ENCODE measurements at regions not wholly inside any gene's neighbourhood (a gene's known extent, or its start where the extent isn't known, plus 50 kb on each side); places are given as distances from the start of the nearest gene placed in this dataset.

DNA sequence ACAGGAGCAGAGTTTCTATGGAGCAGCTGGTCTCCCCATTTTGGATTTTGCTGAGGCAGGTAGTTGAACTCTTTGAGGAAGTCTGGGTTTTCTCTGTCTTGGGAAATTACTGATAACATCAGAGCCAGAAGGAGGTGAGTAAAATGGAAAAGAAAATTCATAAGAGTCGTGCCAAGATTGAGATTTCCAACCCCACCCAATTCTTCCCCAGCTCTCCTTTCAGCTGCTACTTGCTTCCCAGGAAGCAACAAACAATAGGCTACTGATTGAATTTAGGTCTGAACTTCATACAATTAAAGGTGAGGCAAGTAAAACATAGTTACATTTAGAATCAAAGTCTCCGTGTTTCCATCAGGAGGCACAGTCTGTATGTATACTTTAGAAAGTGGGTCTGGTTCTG is 54.6 kb upstream of the EOLA2 start:
- no peak for DNase-seq (ENCODE audit: low spot score)

DNA sequence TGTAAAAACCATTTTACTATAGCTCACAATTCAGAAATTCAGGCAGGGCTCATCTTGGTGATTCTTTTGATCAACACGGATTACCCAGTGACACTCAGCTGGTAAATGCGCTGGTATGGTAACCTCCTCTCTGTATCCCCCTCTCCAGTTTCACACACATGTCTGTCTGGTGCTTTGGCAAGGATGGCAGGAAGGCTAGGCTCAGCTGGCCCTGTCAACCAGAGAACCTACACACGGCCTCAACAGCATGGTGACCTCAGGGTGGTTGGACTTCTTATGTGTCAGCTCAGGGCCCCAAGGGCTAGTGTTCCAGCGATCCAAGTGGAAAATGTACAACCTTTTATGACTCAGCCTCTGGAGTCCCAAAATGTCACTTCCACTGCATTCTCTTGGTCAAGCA is 55.7 kb upstream of the EOLA2 start:
- no peak for DNase-seq (ENCODE audit: low spot score)

DNA sequence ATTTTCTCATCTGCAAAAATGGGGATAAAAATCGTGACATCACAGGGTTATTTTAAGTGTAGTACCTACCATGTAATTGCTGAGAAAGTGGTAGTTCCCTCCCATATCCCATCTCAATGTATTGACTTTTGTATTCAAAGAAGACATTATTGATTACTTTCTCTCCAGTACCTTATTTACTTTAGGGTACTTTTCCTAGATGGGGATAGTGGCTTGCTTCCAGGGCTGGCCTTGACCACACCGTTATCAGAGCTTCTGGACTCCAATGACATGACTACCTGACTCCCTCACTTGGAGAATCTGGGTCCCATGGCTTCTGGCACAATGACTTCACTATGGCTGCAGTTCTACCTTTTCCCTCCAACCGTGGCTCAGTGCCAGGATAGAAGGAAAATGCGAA is 58.2 kb upstream of the EOLA2 start:
- DNase-seq (ENCODE audit: low spot score), result no peak

DNA sequence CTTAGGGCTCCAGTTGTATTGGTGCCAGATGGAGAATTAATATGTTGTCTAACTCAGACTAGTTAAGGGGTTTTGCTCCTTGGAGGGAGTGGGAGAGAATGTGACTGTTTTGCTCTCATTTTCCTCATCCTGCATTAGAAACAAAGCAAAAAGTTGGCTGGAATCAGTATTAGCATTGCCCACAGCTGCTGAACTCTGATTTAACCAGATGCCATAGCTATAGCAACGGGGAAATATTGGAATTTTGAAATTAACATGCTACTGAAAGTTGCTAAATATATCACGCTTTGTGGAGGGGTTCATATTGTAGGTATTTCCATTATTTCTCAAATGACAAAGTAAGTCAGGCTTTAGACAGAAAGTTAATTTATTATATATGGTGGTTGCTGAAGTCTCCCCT is 66.7 kb upstream of the EOLA2 start:
- DNase-seq (ENCODE audit: low spot score), result no peak

DNA sequence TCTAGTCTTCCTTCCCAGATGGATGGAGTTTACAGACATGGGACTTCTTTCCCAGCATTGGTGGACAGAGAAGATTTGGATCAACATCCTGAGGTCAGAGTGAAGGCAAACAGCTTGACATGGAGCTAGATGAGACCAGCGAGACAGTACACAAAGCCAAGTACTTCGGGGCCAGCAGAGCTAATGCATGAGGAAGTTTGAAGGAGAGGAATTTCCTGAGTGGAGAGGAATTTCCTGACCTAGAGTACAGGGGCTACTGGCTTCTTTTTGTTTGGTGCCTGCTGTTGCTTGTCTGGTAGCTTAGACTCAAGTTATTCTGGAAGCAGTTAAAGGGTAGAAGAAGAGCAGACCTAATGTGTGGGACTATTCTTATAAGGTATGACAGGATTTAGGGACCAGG is 69.1 kb upstream of the EOLA2 start:
- no peak for DNase-seq (ENCODE audit: low spot score)

DNA sequence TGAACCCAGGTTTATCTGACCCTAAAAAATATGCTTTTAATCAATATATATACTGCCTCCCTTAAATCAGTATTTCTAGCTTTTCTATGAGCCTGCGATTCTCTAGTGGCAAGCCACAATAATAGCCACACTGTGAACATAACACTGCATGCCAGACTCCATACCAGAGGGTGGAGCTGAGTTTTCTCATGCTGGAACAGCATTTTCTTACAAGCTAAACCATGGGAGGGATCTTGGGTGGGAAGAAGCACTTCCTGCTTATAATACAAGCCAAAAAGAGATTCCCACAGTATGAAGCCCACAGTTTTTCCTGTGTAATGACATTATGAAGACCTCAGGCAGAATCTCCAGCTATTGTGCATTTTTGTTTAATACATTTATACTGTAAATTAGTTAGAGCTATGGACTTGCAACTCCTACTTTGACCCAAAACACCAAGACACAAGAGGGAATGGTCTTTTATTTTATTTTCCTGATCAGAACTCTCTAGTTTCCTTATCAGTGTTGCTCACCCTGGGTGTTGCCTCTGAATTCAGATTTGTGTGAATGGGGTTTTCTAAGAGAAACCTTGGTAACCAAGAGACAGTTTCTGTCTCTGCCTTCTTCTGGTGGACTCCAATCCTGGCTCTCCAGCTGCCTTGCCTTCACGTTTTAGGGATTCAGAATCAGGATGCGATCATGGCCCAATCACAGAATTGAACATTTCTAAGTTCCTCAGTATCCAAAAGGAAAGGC is 74.5 kb upstream of the EOLA2 start:
- no peak for DNase-seq (ENCODE audit: low spot score)

DNA sequence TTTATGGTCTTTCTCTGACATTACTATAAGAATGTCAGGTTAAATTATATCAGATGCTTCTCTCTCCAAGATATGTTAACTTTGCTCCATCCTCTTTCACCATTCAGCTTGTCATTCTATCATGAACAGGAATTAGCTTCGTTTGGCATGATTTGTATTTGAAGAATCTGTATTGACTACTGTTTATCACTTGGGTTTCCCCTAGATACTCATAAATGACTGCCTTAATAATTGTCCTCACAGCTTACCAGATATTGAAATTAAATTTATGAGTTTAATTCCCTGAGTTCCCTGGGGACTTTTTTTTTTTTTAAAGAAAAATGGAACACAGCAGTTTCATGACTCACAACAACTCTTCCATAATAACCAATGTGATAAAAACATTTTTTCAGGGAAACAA is 76.2 kb upstream of the EOLA2 start:
- no peak for DNase-seq (ENCODE audit: low spot score)

DNA sequence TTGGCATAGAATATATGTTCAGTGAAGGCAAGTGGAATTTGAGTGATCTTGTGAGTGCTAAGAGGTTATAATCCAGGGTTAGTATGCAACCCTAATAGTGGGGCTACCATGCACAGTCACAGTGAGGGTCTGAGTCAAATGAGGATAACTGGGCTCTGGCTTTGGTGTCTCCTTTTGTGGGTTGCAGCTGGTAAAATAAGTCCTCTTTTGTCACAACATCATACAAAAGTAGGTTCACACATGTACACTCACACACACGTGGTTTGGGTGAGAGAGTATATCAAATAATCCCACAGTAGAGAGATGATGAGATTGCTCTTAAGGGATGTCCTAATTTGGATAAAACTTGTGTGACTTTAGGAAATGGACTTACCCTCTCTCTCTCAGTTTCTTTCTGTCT is 79.6 kb upstream of the EOLA2 start:
- no peak for DNase-seq (ENCODE audit: low spot score)

DNA sequence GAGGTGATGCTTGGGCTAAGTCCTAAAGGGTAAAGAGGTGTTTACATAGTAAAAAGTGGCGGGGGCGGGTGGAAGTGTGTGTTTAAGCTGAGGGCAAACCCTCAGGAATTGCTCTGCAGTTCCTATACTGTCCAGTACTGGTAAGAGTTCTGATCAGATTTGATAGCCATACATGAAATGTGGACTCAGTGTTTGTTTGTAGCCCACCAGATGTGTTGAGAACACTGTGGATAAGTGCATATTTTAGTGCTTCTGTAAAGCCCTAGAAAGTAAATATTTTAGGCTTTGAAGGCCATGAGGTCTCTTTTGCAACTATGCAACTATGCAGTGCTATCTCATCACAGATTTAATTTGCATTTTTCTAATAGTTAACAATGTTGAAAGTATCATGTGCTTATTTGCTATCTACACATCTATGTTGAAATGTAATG is 80.7 kb upstream of the EOLA2 start:
- DNase-seq (ENCODE audit: low spot score), result no peak

DNA sequence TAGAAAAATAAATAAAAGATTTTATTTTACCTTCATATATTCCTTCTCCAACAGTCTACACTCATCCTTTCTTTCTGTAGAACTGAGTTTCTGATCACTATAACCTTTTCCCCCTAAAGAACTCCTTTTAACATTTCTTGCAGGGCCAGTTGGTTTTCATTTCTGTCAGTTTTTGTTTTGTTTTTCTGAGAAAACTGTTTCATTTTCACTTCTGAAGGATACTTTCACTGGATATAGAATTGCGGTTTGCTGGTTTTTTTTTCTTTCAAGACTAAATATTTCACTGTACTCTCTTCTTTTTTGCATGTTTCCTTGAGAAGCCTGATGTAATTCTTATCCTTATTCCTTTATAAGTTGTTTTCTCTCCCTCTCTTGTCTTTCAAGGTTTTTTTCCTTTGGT is 90.4 kb upstream of the EOLA2 start:
- no peak for DNase-seq (ENCODE audit: low spot score)

DNA sequence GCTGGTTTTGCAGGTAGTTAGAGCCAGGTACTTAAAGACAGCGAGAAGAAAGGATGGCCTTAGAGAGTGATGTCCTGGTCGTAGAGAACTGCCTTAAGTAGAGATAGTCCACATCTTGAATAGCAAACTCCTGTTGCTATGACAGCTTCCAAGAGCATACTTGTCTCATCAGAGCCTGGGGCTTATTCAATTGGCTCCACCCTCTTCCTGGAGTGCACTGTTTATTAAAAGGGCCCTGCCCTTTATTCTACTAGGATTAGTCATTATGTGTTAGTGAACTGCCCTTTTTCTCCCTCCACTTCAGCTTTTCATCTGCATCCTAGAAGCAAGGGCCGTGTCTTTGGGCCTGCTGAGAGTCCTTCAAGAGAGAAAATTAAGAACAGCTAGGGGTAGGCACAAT is 94.5 kb upstream of the EOLA2 start:
- DNase-seq (ENCODE audit: low spot score), result no peak

DNA sequence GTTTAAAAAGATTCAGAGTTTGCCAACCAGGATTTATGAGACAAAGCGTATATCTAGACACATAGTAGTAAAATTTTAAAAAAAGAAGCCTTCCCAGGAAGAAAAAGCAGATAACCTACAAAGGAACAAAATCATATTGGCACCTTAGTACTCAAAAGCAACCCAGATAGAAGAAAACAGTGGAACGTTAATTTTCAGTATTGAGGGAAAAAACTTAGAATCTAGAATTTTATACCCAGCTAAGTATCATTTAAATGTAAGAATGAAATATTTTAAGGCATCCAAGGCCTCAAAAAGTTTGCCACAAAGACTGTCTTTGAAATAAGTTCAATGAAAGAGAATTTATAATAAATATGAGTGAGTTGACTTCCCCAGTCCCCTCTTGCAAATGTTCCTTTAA is 96.5 kb upstream of the EOLA2 start:
- DNase-seq (ENCODE audit: low spot score), result no peak

DNA sequence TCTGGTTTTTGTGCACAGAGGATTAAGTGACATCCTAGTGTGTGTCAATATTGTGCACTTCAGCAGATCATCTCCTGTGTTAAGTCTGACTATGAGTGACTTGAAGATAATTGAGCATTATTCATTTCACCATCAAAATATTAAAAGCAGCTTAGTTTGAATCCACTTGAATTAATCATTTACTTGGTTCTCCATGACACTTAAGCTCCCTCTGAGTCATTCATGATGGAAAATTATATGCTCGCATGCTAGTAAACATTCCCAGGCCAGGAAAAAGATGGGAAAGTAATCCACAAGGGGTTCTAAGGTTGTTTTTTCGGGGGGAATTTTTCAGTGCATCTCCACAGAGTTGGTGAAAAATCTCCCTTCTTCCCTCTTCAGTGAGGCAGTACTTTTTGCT is 97.2 kb upstream of the EOLA2 start:
- DNase-seq (ENCODE audit: low spot score), result no peak

DNA sequence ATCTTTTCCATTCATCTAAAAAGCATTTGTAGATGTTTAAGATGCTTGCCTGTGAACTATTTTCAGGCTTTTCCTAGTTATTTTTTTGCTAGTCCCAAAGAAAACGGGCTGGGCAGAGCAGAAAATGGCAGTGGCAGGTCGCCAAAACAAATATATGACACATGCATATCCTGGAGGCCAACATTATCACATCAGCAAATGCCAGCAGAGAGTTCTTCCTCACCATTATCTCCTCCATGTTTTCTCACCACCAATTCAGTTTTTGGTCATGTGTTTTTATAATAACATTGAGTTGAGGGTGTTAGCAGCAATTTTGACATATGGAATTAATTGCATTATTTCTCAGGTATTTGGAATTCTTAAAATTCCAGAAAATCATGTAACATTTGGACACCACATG is 97.9 kb upstream of the EOLA2 start:
- DNase-seq (ENCODE audit: low spot score), result no peak

DNA sequence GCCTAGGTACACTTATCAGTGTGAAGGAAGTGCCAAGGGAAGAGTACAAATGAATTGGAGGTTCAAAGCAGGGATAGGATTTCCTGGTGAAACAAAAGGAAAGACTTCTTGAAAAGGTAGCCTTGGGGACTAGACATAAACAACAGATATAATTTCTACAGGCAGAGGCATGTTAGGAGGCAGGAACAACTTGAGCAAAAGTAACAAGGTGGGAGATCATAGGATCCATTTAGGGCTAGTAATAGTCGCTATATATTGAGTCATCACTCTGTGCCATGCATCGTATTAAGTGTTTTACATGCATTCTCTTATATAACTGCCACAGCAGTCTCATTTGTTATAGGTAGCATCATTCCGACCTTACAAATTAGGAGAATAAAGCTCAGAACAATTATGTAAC is 98.3 kb upstream of the EOLA2 start:
- no peak for DNase-seq (ENCODE audit: low spot score)

DNA sequence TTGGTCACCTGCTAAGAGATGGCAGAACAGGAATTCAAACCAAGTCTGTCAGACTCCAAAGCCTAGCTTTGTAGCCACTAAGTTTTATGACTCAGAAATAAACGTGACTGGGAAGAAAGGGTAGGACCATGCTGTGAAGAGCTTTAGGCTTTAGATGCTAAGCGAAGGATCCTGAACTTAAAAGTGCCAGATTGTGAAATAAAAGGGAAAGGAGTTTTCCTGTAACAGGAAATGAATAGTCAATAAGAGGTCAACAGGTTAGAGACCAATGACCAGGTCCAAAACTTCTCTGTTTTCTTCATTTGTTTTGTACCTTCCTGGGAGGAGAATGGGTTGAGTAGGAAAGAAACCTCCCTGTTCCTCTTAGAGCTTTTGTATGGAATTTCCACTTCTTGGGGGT is 98.8 kb upstream of the EOLA2 start:
- DNase-seq (ENCODE audit: low spot score), result no peak

DNA sequence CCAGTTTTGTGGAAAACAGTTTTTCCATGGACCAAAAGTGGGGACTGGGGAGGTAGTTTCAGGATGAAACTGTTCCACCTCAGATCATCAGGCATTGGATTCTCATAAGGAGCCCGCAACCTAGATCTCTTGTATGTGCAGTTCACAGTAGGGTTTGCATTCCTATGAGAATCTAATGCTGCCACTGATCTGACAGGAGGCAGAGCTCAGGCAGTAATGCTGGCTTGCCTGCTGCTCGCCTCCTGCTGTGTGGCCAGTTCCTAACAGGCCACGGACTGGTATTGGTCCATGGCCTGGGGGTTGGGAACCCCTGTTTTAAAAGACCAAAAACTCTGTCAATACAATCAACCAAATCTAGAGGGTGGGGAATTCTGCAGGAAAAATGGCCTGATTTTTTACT is 100.0 kb upstream of the EOLA2 start:
- no peak for DNase-seq (ENCODE audit: low spot score)

DNA sequence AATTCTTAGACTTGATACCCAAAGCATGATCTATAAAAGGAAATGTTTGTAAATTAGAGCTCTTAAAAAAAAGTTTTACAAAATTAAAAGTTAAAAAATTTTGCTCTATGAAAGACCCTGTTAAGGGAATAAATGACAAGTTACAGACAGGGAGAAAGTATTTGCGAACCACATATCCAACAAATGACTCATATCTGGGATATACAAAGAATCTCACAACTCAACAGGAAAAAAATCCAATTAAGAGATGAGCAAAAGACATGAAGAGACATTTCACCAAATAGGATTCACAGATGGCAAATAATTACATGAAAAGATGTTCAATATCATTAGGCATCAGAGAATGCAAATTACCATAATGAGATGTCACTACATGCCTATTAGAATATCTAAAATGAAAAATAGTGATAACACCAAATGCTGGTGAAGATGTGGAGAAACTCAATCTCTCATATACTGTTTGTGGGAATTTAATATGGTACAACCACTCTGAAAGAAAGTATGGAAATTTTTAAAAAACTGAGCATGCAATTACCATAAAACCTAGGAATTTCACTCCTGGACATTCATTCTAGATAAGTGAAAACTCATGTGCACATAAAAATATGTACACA is 100.8 kb upstream of the EOLA2 start:
- DNase-seq (ENCODE audit: low spot score), result no peak

DNA sequence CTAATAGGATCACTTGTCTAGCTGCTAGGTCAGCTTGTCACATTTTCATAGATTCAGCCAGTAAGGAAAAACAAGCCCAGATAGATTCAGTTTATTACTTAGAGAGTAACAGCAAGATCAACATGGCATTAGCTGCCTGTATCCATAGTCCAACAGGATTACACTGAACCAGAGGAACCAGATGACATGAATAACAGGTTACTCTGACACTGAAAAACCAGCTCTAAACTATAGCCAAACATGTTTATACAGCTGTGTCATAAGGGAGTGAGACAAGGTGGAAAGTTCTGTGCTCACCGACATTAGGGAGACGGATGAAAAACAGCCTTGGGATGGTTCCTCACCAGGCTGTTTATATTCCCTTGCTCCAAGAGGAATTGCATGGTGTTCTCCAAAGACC is 102.9 kb upstream of the EOLA2 start:
- no peak for DNase-seq (ENCODE audit: low spot score)

DNA sequence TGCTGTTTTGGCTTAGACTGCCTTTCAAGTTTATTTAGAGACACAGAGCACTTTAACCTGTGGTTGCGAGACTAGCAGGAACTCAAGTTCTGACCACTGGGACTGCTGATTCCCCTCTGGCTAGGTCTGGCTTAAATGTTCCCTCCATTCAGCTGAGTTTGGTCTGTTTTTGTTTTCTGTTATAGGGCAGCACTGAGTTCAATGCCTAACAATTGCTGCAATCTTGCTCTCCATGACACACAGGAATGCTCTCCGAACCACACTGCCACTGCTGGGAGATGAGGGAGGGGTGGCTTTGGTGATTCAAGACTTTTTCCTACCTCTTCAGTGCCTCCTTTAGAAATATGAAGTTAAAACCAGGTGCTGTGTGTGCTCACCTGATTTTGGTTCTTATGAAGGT is 106.3 kb upstream of the EOLA2 start:
- no peak for DNase-seq (ENCODE audit: low spot score)

DNA sequence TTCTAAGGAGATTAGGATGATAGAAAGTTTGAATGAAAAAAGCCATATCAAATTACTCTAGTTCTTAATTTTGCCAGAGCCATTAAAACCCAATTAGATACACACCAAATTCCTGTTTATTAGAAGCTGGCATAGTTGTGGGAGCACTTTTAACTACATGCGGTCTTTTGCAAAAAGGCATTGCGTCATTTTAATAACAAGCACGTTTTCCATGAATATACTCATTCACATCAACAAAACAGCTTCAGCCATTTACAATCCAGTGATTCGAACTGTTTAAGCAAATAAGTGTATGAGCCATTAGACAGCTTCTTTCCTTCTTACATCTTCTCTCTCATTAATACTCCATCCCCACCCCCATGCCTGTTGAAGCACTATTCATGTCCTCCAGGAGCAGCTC is 109.5 kb upstream of the EOLA2 start:
- no peak for DNase-seq (ENCODE audit: low spot score)

DNA sequence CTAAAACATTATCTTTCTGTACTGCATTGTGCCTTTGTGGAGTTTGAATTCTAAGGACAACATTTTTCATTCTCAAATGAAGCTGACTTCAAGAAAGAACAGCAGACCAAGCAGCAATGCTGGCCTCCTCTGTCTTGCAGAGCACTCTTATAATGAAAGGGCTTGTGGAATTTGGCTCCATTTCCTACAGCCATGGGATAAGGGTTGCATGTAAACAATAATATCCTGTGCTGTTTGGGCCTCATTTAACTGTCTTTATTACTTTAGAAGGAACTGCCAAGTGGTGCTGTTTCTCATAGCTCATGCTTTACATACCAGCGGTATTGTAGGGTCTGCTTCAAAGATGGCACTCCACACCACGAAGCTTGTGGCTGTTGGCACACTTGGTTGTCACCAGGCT is 111.4 kb upstream of the EOLA2 start:
- no peak for DNase-seq (ENCODE audit: low spot score)

DNA sequence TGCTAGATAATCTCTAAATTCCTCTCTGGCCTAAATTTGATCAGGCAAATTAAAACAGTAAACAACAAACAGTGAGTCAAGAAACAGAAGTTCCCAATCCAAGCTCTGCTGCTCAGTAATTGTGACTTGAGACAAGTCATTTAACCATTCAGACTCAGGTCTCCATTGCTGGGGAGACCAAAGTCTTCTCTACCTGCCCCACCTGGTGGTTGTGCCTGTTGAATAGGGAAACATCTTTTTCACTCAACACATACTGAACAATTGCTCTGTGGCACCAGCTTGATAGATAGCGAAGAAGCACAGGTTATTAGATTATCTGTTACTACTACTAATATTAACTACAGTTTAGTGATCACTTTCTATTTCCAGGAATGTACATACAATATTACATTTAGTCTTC is 112.1 kb upstream of the EOLA2 start:
- DNase-seq (ENCODE audit: low spot score), result no peak

DNA sequence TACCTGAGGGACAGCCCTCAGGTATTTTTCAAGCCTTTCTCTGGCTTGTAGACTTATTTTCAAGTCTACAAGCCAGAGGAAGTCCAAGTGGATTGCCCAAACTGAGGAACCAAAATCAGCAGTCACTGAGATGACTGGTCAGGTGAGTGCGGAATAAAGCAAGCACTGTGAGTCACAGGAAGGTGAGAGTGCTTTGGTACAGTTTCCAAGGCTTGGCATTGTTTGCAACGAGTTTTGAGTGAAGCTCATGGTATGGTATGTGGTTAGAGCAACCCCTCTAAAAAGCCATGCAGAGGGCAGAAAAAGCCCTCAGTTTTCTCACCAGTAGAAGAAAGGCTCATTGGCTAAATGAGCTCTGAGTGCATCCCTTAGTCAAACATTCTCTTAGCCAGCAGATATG is 112.8 kb upstream of the EOLA2 start:
- DNase-seq (ENCODE audit: low spot score), result no peak

Data from HuH-7 (cell line).